KBM-7 (cell line): ENCODE measurements at regions not wholly inside any gene's neighbourhood (a gene's known extent, or its start where the extent isn't known, plus 50 kb on each side); places are given as distances from the start of the nearest gene placed in this dataset.

Experiments used
- DNase-seq: peaks from one replicate; pipeline ENCODE4 v3.0.0-alpha.2; 2015
- in situ Hi-C: fragments of 300-500 bp; cut with MboI; formaldehyde crosslinking; loops from 2 replicates; pipeline ENCODE4 v1.14.3; 2020; ENCODE audit warnings: low sequenced_read_pairs, low pct_unique_long_range_greater_than_20kb, mixed read lengths

DNA sequence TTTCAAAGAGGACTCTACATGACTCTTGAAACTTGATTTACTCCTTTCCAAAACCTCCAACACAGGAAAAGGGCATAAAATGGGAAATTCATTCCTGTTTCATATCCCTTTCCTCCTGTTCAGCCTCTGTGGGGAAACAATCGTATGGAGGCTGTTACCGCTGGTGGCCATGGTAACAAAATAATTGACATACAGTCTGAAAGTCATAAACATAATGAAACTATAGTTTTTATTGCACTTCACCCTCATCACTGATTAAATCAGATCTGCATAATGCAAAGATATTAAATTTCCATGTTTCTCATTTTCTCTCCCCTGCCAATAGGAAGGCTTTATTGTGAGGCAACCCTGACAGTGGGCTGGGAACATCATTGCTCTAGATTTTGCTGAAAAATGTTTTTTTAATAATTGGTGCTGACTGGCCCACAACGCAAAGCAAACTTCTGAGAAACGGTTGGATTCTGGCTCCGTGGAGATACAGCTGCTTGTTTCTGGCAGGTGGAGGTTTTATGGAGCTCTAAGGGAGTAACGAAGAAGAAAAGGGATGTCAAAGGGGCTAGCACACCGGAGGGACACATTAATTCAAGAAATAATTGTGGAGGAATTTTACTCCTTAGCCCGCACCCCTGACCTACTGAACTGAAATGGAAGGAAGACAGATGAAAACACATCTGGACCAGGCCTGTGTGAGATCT is 154.2 kb upstream of the SHISA6 start:
- in situ Hi-C loops = no loop called here

GRCh38 chr17:11082559-11082958 is 158.5 kb upstream of the SHISA6 start:
- in situ Hi-C loops = no loop called here
- DNase-seq = no peak

More for the DNA sequence above, 154.2 kb upstream of the SHISA6 start:
- no peak for DNase-seq

GRCh38 chr17:11081342-11081741 is 159.7 kb upstream of the SHISA6 start:
- DNase-seq = no peak
- in situ Hi-C loops = no loop called here

GRCh38 chr17:11077673-11078072 is 163.3 kb upstream of the SHISA6 start:
- no peak for DNase-seq
- in situ Hi-C loops = no loop called here

GRCh38 chr17:11074451-11074850 is 166.6 kb upstream of the SHISA6 start:
- in situ Hi-C loops = no loop called here
- no peak for DNase-seq

- DNase-seq = no peak
- in situ Hi-C loops = no loop called here
These were observed 184.1 kb upstream of the SHISA6 start for GRCh38 chr17:11056926-11057325.

DNA sequence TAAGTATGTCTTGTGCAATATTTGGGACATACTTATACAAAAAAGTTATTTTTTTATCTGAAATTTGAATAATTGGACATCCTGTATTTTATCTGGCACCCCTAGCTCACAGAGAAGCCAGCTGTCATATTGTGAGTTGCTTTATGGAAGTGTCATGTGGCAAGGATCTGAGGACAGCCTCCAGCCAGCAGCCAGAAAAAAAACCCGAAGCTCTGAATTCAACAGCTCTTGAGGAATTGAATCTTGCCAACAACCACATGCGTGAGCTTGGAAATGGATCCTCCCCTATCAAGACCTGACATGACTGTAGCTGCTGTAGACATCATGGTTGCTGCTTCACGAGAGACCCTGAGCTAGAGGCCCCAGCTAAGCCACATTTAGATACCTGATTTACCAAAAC is 187.2 kb upstream of the SHISA6 start:
- no peak for DNase-seq
- in situ Hi-C loops = no loop called here

- DNase-seq = no peak
- in situ Hi-C loops = no loop called here
These were observed 191.5 kb upstream of the SHISA6 start for GRCh38 chr17:11049539-11049938.

- in situ Hi-C loops = no loop called here
- DNase-seq = no peak
These were observed 193.8 kb upstream of the SHISA6 start for GRCh38 chr17:11047228-11047627.

GRCh38 chr17:11039342-11039741 is 201.5 kb upstream of the PIRT start:
- in situ Hi-C loops = no loop called here
- DNase-seq = no peak

GRCh38 chr17:11035681-11036080 is 197.8 kb upstream of the PIRT start:
- no peak for DNase-seq
- in situ Hi-C loops = no loop called here

DNA sequence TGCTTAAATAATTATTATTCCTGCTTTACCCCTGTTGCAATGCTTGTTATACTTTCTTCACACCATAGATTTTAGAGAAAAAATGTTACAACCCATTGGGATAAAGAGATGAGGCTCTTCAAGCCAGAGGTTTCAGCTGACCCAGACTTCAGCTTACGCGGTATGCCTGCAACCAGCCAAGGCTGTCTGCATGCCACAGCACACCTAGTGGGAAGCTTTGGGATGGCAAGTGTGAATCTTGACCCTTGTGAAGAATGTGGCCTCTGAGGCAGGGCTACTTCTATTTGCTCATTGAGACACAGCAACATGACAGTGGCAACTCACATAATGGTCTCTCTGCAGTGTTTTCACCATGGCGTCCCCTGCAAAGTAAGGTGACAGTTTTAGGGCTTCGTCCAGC is 193.9 kb upstream of the PIRT start:
- no peak for DNase-seq
- in situ Hi-C loops = no loop called here

GRCh38 chr17:11029791-11030190 is 191.9 kb upstream of the PIRT start:
- in situ Hi-C loops = no loop called here
- DNase-seq = no peak

DNA sequence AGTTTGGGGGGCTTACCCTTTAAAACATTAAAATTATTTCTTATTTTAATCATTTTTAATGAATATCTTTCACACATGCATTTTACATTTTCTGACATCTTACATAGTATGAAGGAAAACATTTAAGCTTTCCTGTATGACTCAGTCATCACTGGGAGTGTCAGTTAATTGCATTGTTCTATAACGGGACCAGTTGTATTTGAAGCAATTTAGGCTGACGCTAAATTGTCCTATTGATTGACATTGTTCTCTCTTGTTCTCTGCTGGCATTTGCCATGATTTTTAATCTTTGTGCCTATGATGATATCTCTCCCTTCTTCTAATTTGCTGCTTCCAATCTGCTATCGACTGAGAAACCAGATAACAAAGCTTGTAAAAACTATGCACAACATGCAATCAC is 190.5 kb upstream of the PIRT start:
- DNase-seq = no peak
- in situ Hi-C loops = no loop called here

DNA sequence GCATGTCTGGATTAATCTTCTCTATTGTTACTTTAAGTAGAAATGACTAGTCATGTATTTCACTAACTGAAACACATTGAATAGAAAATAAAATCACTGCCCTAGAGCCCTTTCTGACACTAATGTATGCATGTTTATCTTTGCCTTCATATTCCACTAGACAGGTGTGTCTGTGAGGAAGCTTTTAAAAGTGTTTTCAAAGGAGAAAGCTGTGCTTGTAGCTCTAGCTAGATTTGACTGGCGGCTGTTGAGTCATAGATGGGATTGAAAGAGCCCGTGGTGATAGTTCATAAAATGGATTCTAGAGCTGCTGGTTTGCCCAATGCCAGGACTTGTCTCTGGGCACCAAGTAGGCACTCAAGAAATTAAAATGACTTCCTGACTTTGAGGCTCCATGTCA is 189.0 kb upstream of the PIRT start:
- in situ Hi-C loops = no loop called here
- DNase-seq = no peak

- in situ Hi-C loops = no loop called here
- DNase-seq = no peak
These were observed 186.0 kb upstream of the PIRT start for GRCh38 chr17:11023639-11024479.

- in situ Hi-C loops = no loop called here
These were observed 168.6 kb upstream of the PIRT start for GRCh38 chr17:11006530-11006929.

GRCh38 chr17:11005940-11006339 is 168.1 kb upstream of the PIRT start:
- no peak for DNase-seq
- in situ Hi-C loops = no loop called here

More at GRCh38 chr17:11006530-11006929, 168.6 kb upstream of the PIRT start:
- no peak for DNase-seq

- in situ Hi-C loops = no loop called here
- no peak for DNase-seq
These were observed 164.5 kb upstream of the PIRT start for GRCh38 chr17:11002417-11002816.

- in situ Hi-C loops = no loop called here
- no peak for DNase-seq
These were observed 163.8 kb upstream of the PIRT start for GRCh38 chr17:11001651-11002050.

- in situ Hi-C loops = loop anchor here (25.0 kb wide), 1 partner anchor 112 kb away; no protein-coding TSS in a partner anchor
- no peak for DNase-seq
These were observed 161.6 kb upstream of the PIRT start for GRCh38 chr17:10999484-10999883.
